HG03108 (cell line): ENCODE measurements at regions not wholly inside any gene's neighbourhood (a gene's known extent, or its start where the extent isn't known, plus 50 kb on each side); places are given as distances from the start of the nearest gene placed in this dataset.
"Not testable (repeated sequence)": the region's sequence is repeated elsewhere in the genome, so short reads cannot be mapped to it uniquely, and the experiment has no call there.

ENCODE experiments used
- ATAC-seq: cut with Tn5 transposase; IDR thresholded peaks from one replicate; pipeline ENCODE4 v1.9.1; 2021; ENCODE audit warnings: moderate library complexity; ENCODE audit not compliant: unreplicated experiment

- ATAC-seq, result not testable (repeated sequence)
Observed at GRCh38 chr2:16415861-16416260, 249.8 kb downstream of the CYRIA start.

DNA sequence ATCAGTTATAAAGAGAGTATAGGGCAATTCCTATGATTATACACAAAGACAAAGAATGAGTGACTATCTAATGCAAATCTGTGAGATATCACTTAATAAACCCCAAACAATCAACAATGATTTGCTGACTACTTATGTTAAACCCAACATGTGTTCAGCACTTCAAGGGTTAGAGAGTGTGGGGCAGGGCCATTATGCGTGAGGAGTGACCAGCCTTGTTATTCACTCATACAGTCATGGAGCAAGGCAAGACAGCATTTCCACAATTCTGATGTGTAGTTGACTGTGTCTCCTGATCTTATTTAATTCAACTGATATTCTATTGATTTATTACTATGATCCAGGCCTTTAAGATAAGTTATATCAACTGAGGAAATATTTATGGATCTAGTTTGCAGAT lies 251.7 kb downstream of the CYRIA start:
- no peak for ATAC-seq

- no peak for ATAC-seq
Observed at GRCh38 chr2:16413285-16413684, 252.3 kb downstream of the CYRIA start.

DNA sequence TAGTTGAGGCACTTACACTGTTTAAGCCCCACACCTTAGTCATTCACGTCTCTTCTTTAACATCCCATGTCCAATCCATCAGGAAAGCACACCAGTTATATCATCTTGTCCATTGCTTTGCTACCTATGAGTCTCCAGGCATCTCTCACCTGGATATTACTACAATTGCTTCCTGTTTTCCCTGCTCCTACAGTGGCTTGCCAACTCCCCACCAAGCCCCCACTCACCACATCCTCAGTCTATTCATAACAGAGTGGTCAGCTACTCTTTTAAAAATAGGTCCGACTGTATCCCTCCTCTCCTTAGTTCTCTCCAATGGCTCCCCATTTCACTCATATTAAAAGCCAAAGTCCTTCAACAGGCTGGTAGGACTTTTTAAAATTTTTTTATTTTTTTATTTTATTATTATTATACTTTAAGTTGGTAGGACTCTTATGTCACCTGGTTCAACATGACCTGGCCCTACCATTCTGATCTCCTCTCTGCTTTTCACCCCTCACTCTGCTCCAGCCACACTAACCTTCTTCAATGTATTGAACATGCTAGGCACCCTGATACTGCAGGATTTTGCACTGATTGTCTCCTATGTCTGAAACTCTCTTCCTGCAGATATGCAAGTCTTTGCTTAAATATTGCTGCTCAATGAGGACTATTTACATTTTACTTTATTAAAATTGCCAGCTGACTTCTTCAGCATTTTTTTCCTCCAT lies 253.2 kb downstream of the CYRIA start:
- no peak for ATAC-seq

GRCh38 chr2:16411788-16412187 lies 253.8 kb downstream of the CYRIA start:
- no peak for ATAC-seq

GRCh38 chr2:16409849-16410248 lies 255.8 kb downstream of the CYRIA start:
- ATAC-seq, result no peak

- no peak for ATAC-seq
Observed at GRCh38 chr2:16409006-16409390, 256.6 kb downstream of the CYRIA start.

DNA sequence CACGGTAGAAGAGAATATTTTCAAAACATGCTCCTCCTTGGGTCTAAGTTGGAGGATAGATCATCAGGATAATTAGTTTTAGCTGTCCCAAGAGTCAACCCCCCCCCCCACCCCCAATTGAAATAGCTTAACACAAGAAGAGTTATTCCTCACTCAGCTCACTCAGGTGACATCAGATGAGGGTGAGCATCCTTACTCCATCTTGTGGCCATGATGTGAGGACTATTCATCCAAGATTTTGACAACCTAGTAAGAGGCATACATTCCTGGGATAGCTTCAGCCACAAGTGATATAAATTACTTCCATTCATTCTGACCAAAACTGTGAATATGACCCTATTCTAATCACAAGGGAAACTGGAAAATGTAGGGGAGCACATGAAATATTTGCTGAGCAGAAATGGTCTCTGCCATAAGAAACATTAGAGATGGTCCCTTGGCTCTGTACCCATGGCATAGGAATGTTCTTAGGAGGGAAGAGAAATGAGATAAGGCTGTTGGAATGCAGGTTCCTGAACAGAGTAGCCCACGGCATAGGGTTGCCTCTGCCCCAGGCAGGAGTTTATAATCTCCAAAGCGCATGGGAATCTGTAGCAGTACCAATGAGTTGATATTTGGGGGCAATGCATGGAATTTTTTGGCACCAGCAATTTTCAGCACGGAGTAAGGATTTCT lies 257.2 kb downstream of the CYRIA start:
- no peak for ATAC-seq

DNA sequence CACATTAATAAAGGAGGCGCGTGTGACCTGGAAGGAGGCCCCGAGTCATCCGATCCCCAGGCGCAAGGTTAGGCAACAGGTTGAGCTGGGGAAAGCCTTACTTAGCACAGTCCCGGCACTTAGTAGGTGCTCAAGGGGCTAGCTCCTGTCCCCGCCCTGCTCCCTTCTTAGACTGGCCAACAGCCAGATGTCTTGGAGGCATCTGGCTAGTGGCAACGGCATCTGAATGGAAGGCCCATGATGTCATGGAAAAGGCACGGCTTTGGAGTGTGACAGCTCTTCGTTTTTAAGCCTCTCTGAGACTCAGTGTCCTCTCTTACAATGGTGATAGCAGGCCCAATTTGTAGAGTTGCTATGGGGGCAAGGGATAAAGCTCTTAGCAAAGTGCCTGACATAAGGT lies 258.3 kb downstream of the CYRIA start:
- ATAC-seq, result no peak

GRCh38 chr2:16406496-16407289 lies 258.9 kb downstream of the CYRIA start:
- ATAC-seq, result no peak

DNA sequence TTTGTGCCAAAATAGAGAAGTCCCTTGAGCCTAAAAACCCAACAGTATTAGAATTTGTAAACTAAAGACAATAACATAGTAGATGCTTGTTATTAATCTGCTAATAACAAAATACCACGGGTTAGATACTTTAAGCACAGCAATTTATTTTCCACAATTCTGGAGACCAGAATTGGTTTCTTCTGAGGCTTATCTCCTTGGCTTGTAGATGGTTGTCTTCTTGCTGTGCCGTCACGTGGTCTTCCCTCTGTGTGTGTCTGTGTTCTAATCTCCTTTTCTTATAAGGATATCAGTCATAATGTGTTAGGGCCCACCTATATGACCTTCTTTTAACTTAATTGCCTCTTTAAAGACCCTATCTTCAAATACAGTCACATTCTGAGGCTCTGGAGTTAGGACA lies 260.1 kb downstream of the CYRIA start:
- ATAC-seq, result no peak

DNA sequence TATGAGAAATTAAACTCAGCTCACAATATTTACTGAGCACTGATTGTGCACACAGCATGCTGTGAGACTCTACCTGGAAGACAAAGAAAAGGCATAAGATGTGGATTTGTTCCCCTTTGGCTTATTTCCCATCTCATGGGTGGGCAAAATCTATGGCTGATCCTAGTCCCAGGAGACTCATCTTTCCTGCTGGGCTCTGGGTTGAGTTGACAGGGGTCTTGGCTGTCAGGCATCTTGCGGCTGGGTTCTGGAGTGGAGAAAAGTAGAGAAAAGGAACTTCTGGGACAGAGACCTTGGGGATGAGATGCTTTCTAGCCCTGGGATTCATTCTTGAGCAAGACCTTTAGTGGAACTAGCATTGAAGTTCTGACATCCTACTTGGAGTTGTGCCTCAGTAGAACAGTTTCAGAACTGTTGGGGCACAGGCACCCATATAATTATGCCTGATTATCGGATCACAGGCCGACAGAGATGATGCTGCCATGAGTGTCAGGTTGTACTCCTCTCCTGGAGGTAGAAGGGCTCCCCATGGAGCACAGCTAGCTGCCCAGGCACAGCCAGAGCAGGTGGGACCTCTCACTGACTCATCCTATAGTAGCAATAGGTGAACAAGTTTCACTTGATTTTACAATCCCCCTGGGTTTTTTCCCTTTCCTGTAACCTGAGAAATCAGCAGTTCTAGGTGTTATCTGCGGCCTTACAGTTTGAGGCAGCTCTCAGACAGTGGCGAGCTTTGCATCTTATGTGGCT lies 260.9 kb downstream of the CYRIA start:
- ATAC-seq, result no peak

- no peak for ATAC-seq
Observed at GRCh38 chr2:16404146-16404545, 261.5 kb downstream of the CYRIA start.

DNA sequence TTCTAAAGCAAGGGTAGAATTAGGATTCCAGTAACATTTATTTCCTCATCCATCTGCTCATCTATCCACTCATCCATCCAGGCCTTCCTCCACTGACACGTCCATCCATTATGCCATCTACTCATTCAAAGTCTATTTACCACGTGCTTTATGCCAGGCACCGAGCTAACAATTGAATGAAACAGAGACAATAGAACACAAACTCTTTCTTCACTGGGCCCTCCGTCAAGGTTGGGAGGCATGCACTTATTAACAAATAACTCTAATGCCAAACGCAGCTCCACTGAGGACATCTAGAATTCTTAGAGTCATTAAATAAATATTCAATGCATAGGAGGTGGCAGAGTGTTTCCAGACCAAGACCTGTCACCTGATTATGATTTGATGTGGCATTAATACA lies 262.7 kb downstream of the CYRIA start:
- ATAC-seq, result no peak

DNA sequence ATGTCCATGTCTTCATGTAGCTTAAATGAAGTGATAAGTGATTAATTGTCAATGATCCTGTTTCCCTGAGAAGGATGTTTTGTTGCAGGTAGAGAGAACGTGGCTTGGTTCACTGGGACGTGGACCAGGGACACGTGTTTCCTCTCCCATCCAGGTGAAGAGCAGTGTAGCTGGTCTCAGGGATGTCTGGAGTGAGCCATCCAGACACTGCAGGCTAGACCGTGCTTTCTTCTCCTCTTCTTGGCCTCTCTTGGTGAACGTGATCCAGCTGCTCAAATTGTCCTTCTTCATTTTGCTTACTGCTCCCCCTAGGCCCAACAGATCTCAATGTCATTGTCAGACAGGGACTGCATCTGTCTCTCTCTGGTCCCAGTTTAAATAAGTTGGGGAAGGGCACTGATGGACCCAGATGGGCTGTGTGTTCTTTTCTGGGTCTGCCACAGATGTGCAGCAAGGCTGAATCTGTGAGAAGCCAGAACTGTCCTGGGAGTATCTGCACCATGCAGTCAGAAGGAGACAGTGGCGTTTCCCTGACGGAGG lies 263.8 kb downstream of the CYRIA start:
- no peak for ATAC-seq

DNA sequence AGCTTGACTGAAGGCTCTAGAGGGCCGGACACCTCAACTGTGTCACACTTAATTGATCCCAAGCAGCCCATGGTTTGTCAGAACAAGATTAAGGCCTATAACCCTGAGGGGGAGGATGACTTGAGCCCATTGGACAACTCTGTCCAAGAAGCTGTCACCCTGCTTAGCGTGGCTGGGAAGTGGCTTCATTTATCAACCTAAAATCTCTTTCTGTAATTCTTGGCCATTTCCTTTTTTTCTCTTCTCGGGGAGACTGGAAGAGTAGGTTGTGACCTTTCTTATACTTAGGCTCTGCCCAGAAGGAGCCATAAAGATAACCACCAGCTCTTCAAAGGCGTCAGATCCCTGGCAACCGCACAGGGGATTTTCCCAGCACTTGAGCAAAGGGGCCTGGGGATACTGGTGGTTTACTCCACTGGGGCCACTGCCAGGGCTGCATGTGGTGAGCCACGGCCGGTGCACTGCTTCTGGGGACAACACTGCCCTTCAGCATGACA lies 265.5 kb downstream of the CYRIA start:
- no peak for ATAC-seq

GRCh38 chr2:16398486-16399043 lies 267.1 kb downstream of the CYRIA start:
- ATAC-seq, result no peak

GRCh38 chr2:16397681-16398475 lies 267.8 kb downstream of the CYRIA start:
- no peak for ATAC-seq

DNA sequence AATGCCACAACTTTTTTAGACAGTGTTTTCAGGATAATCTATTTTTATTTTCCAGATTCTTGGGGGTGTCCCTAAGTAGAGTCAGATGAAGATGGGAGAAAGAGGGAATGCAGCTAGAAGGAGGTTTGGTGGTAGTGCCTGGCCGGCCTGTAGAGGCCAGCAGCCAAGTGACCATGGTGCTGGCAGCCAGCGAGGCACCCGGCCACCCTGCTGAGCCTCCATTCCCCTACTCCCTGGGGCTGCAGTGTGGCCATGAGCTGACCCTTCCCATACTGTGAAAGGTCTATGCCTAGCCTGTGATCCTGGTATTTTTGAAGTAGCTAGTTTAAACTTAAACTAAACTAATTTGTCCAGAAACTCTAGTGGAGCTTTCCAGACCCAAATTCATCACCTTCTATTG lies 268.6 kb downstream of the CYRIA start:
- no peak for ATAC-seq

DNA sequence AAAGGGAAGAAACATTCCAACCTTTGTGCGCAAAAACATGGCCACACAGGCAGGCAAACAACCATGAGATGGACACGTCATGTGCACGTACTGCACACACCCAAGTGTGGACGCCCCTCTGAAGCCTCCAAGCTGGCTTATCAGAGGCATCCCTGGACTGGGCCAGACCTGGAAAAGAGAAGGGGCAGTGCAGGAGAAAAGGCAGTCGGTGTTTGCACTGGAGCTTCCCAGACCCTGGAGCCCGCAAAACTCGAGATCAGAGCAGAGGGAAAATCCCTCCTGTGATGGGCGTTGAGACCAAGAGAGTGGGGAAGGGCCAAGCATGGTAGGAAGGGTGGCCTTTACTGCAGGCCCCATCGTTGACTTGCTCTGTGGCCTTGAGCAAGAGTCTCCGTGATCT lies 269.5 kb downstream of the CYRIA start:
- ATAC-seq, result no peak
